ENCODE measurements at regions not wholly inside any gene's neighbourhood (a gene's known extent, or its start where the extent isn't known, plus 50 kb on each side); places are given as distances from the start of the nearest gene placed in this dataset.
"Not testable (repeated sequence)": the region's sequence is repeated elsewhere in the genome, so short reads cannot be mapped to it uniquely, and the experiment has no call there.

- Histone ChIP-seq H2BK120ac (ENCODE audit: low read depth, low read length) (no peak overlapping the region), H3K4me3 (ENCODE audit: insufficient read depth in 1 of 2, low read depth in 1 of 2, low read length in 2 of 2) (no peak overlapping the region), H3K27ac (ENCODE audit: low read length, poor library complexity, severe bottlenecking) (no peak overlapping the region), H3K36me3 (ENCODE audit: control insufficient read depth in 1 of 2, insufficient read depth in 2 of 2, low read depth in 1 of 2, low read length in 2 of 2) (no peaks in the 10 kb centered on the region), H3K4me2 (ENCODE audit: low read length, poor library complexity, severe bottlenecking) (no peak overlapping the region), H2BK15ac (ENCODE audit: low read depth, poor library complexity, severe bottlenecking) (no peak overlapping the region), H3K23ac (ENCODE audit: low read length in 2 of 2) (no peak overlapping the region), H2BK12ac (ENCODE audit: low read length in 2 of 2) (no peak overlapping the region), H2AK5ac (ENCODE audit: low read length, severe bottlenecking) (no peak overlapping the region), H3K9me3 (ENCODE audit: control insufficient read depth, low read length) (no peaks in the 10 kb centered on the region), H3K14ac (ENCODE audit: low read length in 2 of 2) (no peak overlapping the region), H2AFZ (ENCODE audit: low read depth, low read length) (no peak overlapping the region), H3K4ac (ENCODE audit: low read depth in 1 of 2, low read length in 2 of 2) (no peak overlapping the region), H3K4me1 (ENCODE audit: control insufficient read depth, insufficient read depth, low read depth, low read length) (no peaks in the 10 kb centered on the region), H3K18ac (ENCODE audit: low read depth in 1 of 2, low read length in 2 of 2) (no peak overlapping the region), H3K9ac (ENCODE audit: low read length) (no peak overlapping the region), H3K27me3 (ENCODE audit: control insufficient read depth in 1 of 2, insufficient read depth in 1 of 2, low read length in 2 of 2) (peaks cover 30 to 47% of the 10 kb centered on the region in 2 experiments), H4K8ac (ENCODE audit: low read length) (no peak overlapping the region), H2BK5ac (ENCODE audit: low read depth, low read length, poor library complexity, severe bottlenecking) (no peak overlapping the region), H4K91ac (ENCODE audit: low read length) (no peak overlapping the region), H3K79me1 (replicated peaks; ENCODE audit: low read length, poor library complexity, severe bottlenecking) (no peaks in the 10 kb centered on the region)
- no peak for DNase-seq
- WGBS, result 20% methylated on average over 1 of the region's 2 CpGs
Measured at GRCh38 chr3:127413871-127414270, 126.0 kb upstream of the PRR20G start.

GRCh38 chr3:127413318-127413673 is 125.5 kb upstream of the PRR20G start:
- Histone ChIP-seq H2AFZ (ENCODE audit: low read depth, low read length) (no peak overlapping the region), H3K79me1 (replicated peaks; ENCODE audit: low read length, poor library complexity, severe bottlenecking) (no peaks in the 10 kb centered on the region), H3K4me2 (ENCODE audit: low read length, poor library complexity, severe bottlenecking) (no peak overlapping the region), H2BK12ac (ENCODE audit: low read length in 2 of 2) (no peak overlapping the region), H2BK15ac (ENCODE audit: low read depth, poor library complexity, severe bottlenecking) (no peak overlapping the region), H3K4me3 (ENCODE audit: insufficient read depth in 1 of 2, low read depth in 1 of 2, low read length in 2 of 2) (no peak overlapping the region), H3K36me3 (ENCODE audit: control insufficient read depth in 1 of 2, insufficient read depth in 2 of 2, low read depth in 1 of 2, low read length in 2 of 2) (no peaks in the 10 kb centered on the region), H3K9ac (ENCODE audit: low read length) (no peak overlapping the region), H3K14ac (ENCODE audit: low read length in 2 of 2) (no peak overlapping the region), H3K9me3 (ENCODE audit: control insufficient read depth, low read length) (no peaks in the 10 kb centered on the region), H2BK120ac (ENCODE audit: low read depth, low read length) (no peak overlapping the region), H4K91ac (ENCODE audit: low read length) (no peak overlapping the region), H3K27ac (ENCODE audit: low read length, poor library complexity, severe bottlenecking) (no peak overlapping the region), H2AK5ac (ENCODE audit: low read length, severe bottlenecking) (no peak overlapping the region), H3K23ac (ENCODE audit: low read length in 2 of 2) (no peak overlapping the region), H3K4me1 (ENCODE audit: control insufficient read depth, insufficient read depth, low read depth, low read length) (no peaks in the 10 kb centered on the region), H3K18ac (ENCODE audit: low read depth in 1 of 2, low read length in 2 of 2) (no peak overlapping the region), H3K4ac (ENCODE audit: low read depth in 1 of 2, low read length in 2 of 2) (no peak overlapping the region), H4K8ac (ENCODE audit: low read length) (no peak overlapping the region), H2BK5ac (ENCODE audit: low read depth, low read length, poor library complexity, severe bottlenecking) (no peak overlapping the region), H3K27me3 (ENCODE audit: control insufficient read depth in 1 of 2, insufficient read depth in 1 of 2, low read length in 2 of 2) (peaks cover 25 to 49% of the 10 kb centered on the region in 2 experiments)
- WGBS, result 89% methylated on average over 3 of the region's 3 CpGs
- no peak for DNase-seq

- Histone ChIP-seq H3K27me3 (ENCODE audit: control insufficient read depth in 1 of 2, insufficient read depth in 1 of 2, low read length in 2 of 2) (peaks cover 19 to 53% of the 10 kb centered on the region in 2 experiments), H2BK15ac (ENCODE audit: low read depth, poor library complexity, severe bottlenecking) (no peak overlapping the region), H2AFZ (ENCODE audit: low read depth, low read length) (no peak overlapping the region), H3K18ac (ENCODE audit: low read depth in 1 of 2, low read length in 2 of 2) (no peak overlapping the region), H3K4me3 (ENCODE audit: insufficient read depth in 1 of 2, low read depth in 1 of 2, low read length in 2 of 2) (no peak overlapping the region), H3K27ac (ENCODE audit: low read length, poor library complexity, severe bottlenecking) (no peak overlapping the region), H3K9me3 (ENCODE audit: control insufficient read depth, low read length) (no peaks in the 10 kb centered on the region), H3K14ac (ENCODE audit: low read length in 2 of 2) (no peak overlapping the region), H3K4ac (ENCODE audit: low read depth in 1 of 2, low read length in 2 of 2) (no peak overlapping the region), H3K36me3 (ENCODE audit: control insufficient read depth in 1 of 2, insufficient read depth in 2 of 2, low read depth in 1 of 2, low read length in 2 of 2) (no peaks in the 10 kb centered on the region), H4K8ac (ENCODE audit: low read length) (no peak overlapping the region), H4K91ac (ENCODE audit: low read length) (no peak overlapping the region), H3K9ac (ENCODE audit: low read length) (no peak overlapping the region), H2BK5ac (ENCODE audit: low read depth, low read length, poor library complexity, severe bottlenecking) (no peak overlapping the region), H3K4me2 (ENCODE audit: low read length, poor library complexity, severe bottlenecking) (no peak overlapping the region), H2BK120ac (ENCODE audit: low read depth, low read length) (no peak overlapping the region), H3K4me1 (ENCODE audit: control insufficient read depth, insufficient read depth, low read depth, low read length) (no peaks in the 10 kb centered on the region), H2BK12ac (ENCODE audit: low read length in 2 of 2) (no peak overlapping the region), H2AK5ac (ENCODE audit: low read length, severe bottlenecking) (no peak overlapping the region), H3K23ac (ENCODE audit: low read length in 2 of 2) (no peak overlapping the region), H3K79me1 (replicated peaks; ENCODE audit: low read length, poor library complexity, severe bottlenecking) (no peaks in the 10 kb centered on the region)
- no peak for DNase-seq
- 78% methylated on average over 10 of the region's 10 CpGs for WGBS
Measured at GRCh38 chr3:127412578-127413317, 124.9 kb upstream of the PRR20G start.

- H2BK120ac ChIP-seq (ENCODE audit: low read depth, low read length); H4K8ac ChIP-seq (ENCODE audit: low read length); H2BK12ac ChIP-seq (ENCODE audit: low read length in 2 of 2); H3K4me1 ChIP-seq (ENCODE audit: control insufficient read depth, insufficient read depth, low read depth, low read length); H3K9me3 ChIP-seq (ENCODE audit: control insufficient read depth, low read length); H2AFZ ChIP-seq (ENCODE audit: low read depth, low read length); H3K79me1 ChIP-seq (replicated peaks; ENCODE audit: low read length, poor library complexity, severe bottlenecking); H3K23ac ChIP-seq (ENCODE audit: low read length in 2 of 2); H3K9ac ChIP-seq (ENCODE audit: low read length); DNase-seq; H3K14ac ChIP-seq (ENCODE audit: low read length in 2 of 2); H3K27ac ChIP-seq (ENCODE audit: low read length, poor library complexity, severe bottlenecking); H2AK5ac ChIP-seq (ENCODE audit: low read length, severe bottlenecking); H3K4me3 ChIP-seq (ENCODE audit: insufficient read depth in 1 of 2, low read depth in 1 of 2, low read length in 2 of 2); H2BK5ac ChIP-seq (ENCODE audit: low read depth, low read length, poor library complexity, severe bottlenecking); H3K4me2 ChIP-seq (ENCODE audit: low read length, poor library complexity, severe bottlenecking); H3K36me3 ChIP-seq (ENCODE audit: control insufficient read depth in 1 of 2, insufficient read depth in 2 of 2, low read depth in 1 of 2, low read length in 2 of 2); H3K18ac ChIP-seq (ENCODE audit: low read depth in 1 of 2, low read length in 2 of 2); H4K91ac ChIP-seq (ENCODE audit: low read length); H2BK15ac ChIP-seq (ENCODE audit: low read depth, poor library complexity, severe bottlenecking); H3K4ac ChIP-seq (ENCODE audit: low read depth in 1 of 2, low read length in 2 of 2): not testable (repeated sequence)
- peaks cover 15 to 50% of the 10 kb centered on the region in 2 experiments for H3K27me3 ChIP-seq (ENCODE audit: control insufficient read depth in 1 of 2, insufficient read depth in 1 of 2, low read length in 2 of 2)
- 50% methylated on average over 1 of the region's 9 CpGs for WGBS
Measured at GRCh38 chr3:127411875-127412274, 124.0 kb upstream of the PRR20G start.
